Endodermal cell (in vitro differentiated cells): ENCODE measurements at regions not wholly inside any gene's neighbourhood (a gene's known extent, or its start where the extent isn't known, plus 50 kb on each side); places are given as distances from the start of the nearest gene placed in this dataset.

Experiments
- DNase-seq: peaks from one replicate; pipeline ENCODE4 v3.0.0-alpha.2; 2017
- H3K27ac ChIP-seq: 2 replicates; pipeline ENCODE4 v1.5.1; 2013; ENCODE audit warnings: mild to moderate bottlenecking, low read depth, low read length, moderate library complexity
- H3K27me3 ChIP-seq: 2 replicates; pipeline ENCODE4 v1.6.1; 2013; ENCODE audit warnings: mild to moderate bottlenecking, low read length, moderate library complexity; ENCODE audit not compliant: insufficient read depth, control insufficient read depth, poor library complexity, severe bottlenecking
- H3K36me3 ChIP-seq: 2 replicates; pipeline ENCODE4 v1.7.0; 2013; ENCODE audit warnings: mild to moderate bottlenecking, low read length, moderate library complexity; ENCODE audit not compliant: control insufficient read depth, insufficient read depth
- H3K4me1 ChIP-seq: one replicate; pipeline ENCODE4 v1.7.0; 2013; ENCODE audit warnings: low read length; ENCODE audit not compliant: control insufficient read depth, insufficient read depth
- H3K4me3 ChIP-seq: 2 replicates; pipeline ENCODE4 v1.5.1; 2013; ENCODE audit warnings: mild to moderate bottlenecking, low read length, moderate library complexity
- H3K9ac ChIP-seq: 2 replicates; pipeline ENCODE4 v1.6.1; 2013; ENCODE audit warnings: mild to moderate bottlenecking, low read length, moderate library complexity; ENCODE audit not compliant: poor library complexity, severe bottlenecking; ENCODE audit errors: extremely low read depth
- H3K9me3 ChIP-seq: 2 replicates; pipeline ENCODE4 v1.6.1; 2013; ENCODE audit warnings: mild to moderate bottlenecking, low read length, moderate library complexity; ENCODE audit not compliant: control insufficient read depth
- H3K27ac Mint-ChIP-seq: 2 replicates; pipeline ENCODE4 v1.8.0; 2020; ENCODE audit warnings: mixed read lengths
- H3K27me3 Mint-ChIP-seq: 2 replicates; pipeline ENCODE4 v1.8.0; 2021; ENCODE audit warnings: mild to moderate bottlenecking, mixed read lengths; ENCODE audit not compliant: insufficient read depth
- H3K36me3 Mint-ChIP-seq: 2 replicates; pipeline ENCODE4 v1.8.0; 2020; ENCODE audit warnings: low read depth, mixed read lengths
- H3K4me1 Mint-ChIP-seq: 2 replicates; pipeline ENCODE4 v1.8.0; 2020; ENCODE audit warnings: mixed read lengths
- H3K4me3 Mint-ChIP-seq: 2 replicates; pipeline ENCODE4 v1.8.0; 2020; ENCODE audit warnings: mild to moderate bottlenecking, moderate library complexity, mixed read lengths
- H3K9me3 Mint-ChIP-seq: 2 replicates; pipeline ENCODE4 v1.8.0; 2020; ENCODE audit warnings: mild to moderate bottlenecking, mixed read lengths
- WGBS, 2 experiments: methylation state at CpG; one replicate each; pipeline versions ENCODE4 v1.1.5 to v1.1.7; 2013; ENCODE audit warnings: missing lambda C conversion rate in 2 of 2, mixed read lengths in 1 of 2; ENCODE audit not compliant: insufficient coverage in 1 of 2, insufficient read length in 1 of 2; 5-methylcytosine and 5-hydroxymethylcytosine counted together
- TF ChIP-seq, protein P1 (sequence below): fragments of 200-600 bp; sonication (generic); conservative IDR thresholded peaks from 2 replicates; pipeline ENCODE4 v1.5.0; 2021; ENCODE audit warnings: antibody characterized with exemption, mild to moderate bottlenecking

DNA sequence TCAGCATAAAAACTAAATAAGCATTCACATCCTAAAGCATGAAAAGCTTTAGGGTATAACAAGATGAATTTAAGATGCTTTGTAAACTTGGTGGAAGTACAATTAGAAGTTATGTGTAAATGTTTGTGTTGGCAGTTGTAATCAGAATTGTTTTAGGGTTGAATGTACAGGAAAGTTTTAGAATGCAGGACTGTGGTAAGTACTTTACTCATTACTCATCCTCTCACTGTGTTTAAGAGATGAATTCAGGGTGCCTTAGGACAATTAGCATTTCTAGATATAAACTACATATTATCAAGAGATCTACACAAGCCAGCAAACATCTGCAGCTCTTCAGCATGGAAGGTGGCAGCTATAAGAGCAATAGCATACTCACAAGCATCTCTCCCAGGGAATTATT, 77.5 kb upstream of the ELOVL6 start:
- H3K36me3 Mint-ChIP-seq: no peaks in the 10 kb centered on the region
- no peak overlapping the region for H3K4me3 ChIP-seq
- H3K36me3 ChIP-seq: no peaks in the 10 kb centered on the region
- H3K27me3 ChIP-seq: no peaks in the 10 kb centered on the region
- H3K9me3 ChIP-seq: no peaks in the 10 kb centered on the region
- TF ChIP-seq, protein P1, sequence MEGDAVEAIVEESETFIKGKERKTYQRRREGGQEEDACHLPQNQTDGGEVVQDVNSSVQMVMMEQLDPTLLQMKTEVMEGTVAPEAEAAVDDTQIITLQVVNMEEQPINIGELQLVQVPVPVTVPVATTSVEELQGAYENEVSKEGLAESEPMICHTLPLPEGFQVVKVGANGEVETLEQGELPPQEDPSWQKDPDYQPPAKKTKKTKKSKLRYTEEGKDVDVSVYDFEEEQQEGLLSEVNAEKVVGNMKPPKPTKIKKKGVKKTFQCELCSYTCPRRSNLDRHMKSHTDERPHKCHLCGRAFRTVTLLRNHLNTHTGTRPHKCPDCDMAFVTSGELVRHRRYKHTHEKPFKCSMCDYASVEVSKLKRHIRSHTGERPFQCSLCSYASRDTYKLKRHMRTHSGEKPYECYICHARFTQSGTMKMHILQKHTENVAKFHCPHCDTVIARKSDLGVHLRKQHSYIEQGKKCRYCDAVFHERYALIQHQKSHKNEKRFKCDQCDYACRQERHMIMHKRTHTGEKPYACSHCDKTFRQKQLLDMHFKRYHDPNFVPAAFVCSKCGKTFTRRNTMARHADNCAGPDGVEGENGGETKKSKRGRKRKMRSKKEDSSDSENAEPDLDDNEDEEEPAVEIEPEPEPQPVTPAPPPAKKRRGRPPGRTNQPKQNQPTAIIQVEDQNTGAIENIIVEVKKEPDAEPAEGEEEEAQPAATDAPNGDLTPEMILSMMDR: no peak
- H3K9ac ChIP-seq: no peak overlapping the region
- no peak for DNase-seq
- H3K9me3 Mint-ChIP-seq: no peaks in the 10 kb centered on the region
- no peak overlapping the region for H3K27ac Mint-ChIP-seq
- H3K27ac ChIP-seq: no peak overlapping the region
- peaks cover 3% of the 10 kb centered on the region for H3K4me1 Mint-ChIP-seq
- H3K4me3 Mint-ChIP-seq: no peak overlapping the region
- H3K4me1 ChIP-seq: peaks cover 8% of the 10 kb centered on the region
- peaks cover 1% of the 10 kb centered on the region for H3K27me3 Mint-ChIP-seq

DNA sequence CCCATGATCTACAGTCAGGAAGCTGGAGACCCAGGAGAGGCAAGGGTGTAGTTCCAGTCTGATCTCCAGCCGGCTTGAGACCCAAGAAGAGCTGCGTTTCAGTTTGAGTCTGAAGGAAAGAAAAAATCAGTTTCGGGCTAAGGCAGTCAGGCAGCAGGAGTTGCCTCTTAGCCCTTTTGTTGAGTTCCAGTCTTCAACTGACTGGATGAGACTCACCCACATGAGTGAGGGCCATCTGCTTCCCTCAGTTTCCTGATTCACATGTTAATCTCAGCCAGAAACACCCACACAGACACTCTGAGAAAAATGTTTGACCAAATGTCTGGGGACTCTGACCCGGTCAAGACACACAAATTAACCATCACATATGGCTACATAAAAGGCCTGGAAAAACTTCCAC, 73.6 kb upstream of the ELOVL6 start:
- H3K4me3 ChIP-seq: no peak overlapping the region
- Mint-ChIP-seq H3K4me3 (no peak overlapping the region), H3K27me3 (peaks cover 1% of the 10 kb centered on the region), H3K36me3 (no peaks in the 10 kb centered on the region), H3K4me1 (no peaks in the 10 kb centered on the region), H3K27ac (no peak overlapping the region), H3K9me3 (no peaks in the 10 kb centered on the region)
- no peak for DNase-seq
- H3K36me3 ChIP-seq: no peaks in the 10 kb centered on the region
- peak overlapping the region; percentile 24 for H3K27ac ChIP-seq
- H3K9ac ChIP-seq: no peak overlapping the region
- no peaks in the 10 kb centered on the region for H3K27me3 ChIP-seq
- no peaks in the 10 kb centered on the region for H3K9me3 ChIP-seq
- TF ChIP-seq, protein P1: no peak
- no peaks in the 10 kb centered on the region for H3K4me1 ChIP-seq
- 83 to 84% methylated on average over 4 of the region's 4 CpGs for WGBS, 2 experiments

DNA sequence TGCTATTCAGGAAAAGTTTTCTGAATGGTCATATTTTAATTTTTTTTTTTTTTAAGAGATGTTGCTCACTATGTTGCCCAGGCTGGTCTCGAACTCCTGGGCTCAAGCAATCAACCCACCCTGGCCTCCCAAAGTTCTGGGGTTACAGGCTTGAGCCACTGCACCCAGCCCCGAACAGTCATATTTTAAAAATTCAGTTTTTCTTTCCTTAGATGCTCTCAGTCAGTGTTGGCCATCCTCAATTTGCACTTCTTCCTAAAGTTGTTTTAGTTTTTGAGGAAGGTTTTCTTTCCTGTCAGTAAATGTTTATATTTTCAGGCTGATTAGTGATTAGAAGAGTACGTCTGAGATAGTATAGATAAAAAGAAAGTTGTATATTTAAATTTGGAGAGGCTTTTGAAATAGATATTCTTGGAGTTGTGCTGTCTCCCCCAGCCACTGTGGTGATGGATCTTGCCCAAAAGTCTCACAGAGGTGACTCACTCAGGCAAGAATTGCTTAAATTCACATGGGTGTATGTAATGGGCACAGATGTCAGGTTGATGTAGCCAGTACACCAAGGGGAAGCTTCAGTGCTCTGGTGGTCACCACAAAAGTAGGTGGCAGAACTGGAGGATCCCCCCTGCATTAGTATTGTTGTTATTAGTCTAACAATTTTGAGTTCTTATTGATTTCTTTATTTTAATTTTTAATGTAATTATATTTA, 72.2 kb upstream of the ELOVL6 start:
- Mint-ChIP-seq H3K9me3 (no peaks in the 10 kb centered on the region), H3K36me3 (no peaks in the 10 kb centered on the region), H3K27me3 (peaks cover under 1% of the 10 kb centered on the region), H3K27ac (no peak overlapping the region), H3K4me3 (no peak overlapping the region), H3K4me1 (no peaks in the 10 kb centered on the region)
- no peaks in the 10 kb centered on the region for H3K27me3 ChIP-seq
- TF ChIP-seq, protein P1: no peak
- no peak for DNase-seq
- no peaks in the 10 kb centered on the region for H3K36me3 ChIP-seq
- H3K4me1 ChIP-seq: no peaks in the 10 kb centered on the region
- no peak overlapping the region for H3K9ac ChIP-seq
- H3K4me3 ChIP-seq: no peak overlapping the region
- no peaks in the 10 kb centered on the region for H3K9me3 ChIP-seq
- H3K27ac ChIP-seq: no peak overlapping the region
- WGBS, 2 experiments: 92% methylated on average over 2 to 3 of the region's 3 CpGs
